GM12878 (cell line): ENCODE measurements at regions not wholly inside any gene's neighbourhood (a gene's known extent, or its start where the extent isn't known, plus 50 kb on each side); places are given as distances from the start of the nearest gene placed in this dataset.

Experiments used
- ATAC-seq: fragments of 200-7000 bp; cut with Tn5 transposase; 3 replicates; pipeline ENCODE4 v1.9.1; 2020; ENCODE audit warnings: mild to moderate bottlenecking, moderate library complexity
- BruUV-seq: library from RNA; stranded (reverse); fragments of 400-500 nt; replicated peaks from 2 replicates; lab custom pipeline; 2021; lab: Mats Ljungman, UMichigan
- CTCF ChIA-PET: fragments of 300-600 bp; sonication (Branson Sonifier 250); formaldehyde crosslinking; extraction: SDS; loops from one replicate; lab custom pipeline; 2021; ENCODE audit warnings: inconsistent platforms; lab: Yijun Ruan, JAX
- POLR2A ChIA-PET: fragments of 350-600 bp; formaldehyde crosslinking; extraction: SDS; loops from one replicate; lab custom pipeline; 2021; ENCODE audit warnings: inconsistent platforms; lab: Charles Lee
- RAD21 ChIA-PET: fragments of 300-600 bp; sonication (Branson Sonifier 250); formaldehyde crosslinking; loops from one replicate; lab custom pipeline; 2023; ENCODE audit warnings: antibody characterized with exemption; ENCODE audit not compliant: unreplicated experiment; lab: Charles Lee
- SMC1A ChIA-PET: fragments of 300-600 bp; sonication (Branson Sonifier 250); formaldehyde crosslinking; loops from one replicate; lab custom pipeline; 2023; ENCODE audit not compliant: unreplicated experiment, uncharacterized antibody; lab: Charles Lee
- DNase-seq: peaks from one replicate; pipeline ENCODE4 v3.0.0-alpha.2; 2011; ENCODE audit warnings: low read depth, low spot score
- FAIRE-seq: peaks from 3 replicates; lab custom pipeline; 2011; peaks lifted over from hg19 to GRCh38; lab: Jason Lieb, UNC
- H2AFZ ChIP-seq: 2 replicates; pipeline ENCODE4 v1.6.0; 2011; ENCODE audit warnings: low read depth, low read length, control low read depth; ENCODE audit not compliant: control insufficient read depth
- H3K27ac ChIP-seq: 2 replicates; pipeline ENCODE4 v1.5.1; 2011; ENCODE audit warnings: control low read depth; ENCODE audit not compliant: control insufficient read depth, insufficient read depth
- H3K27me3 ChIP-seq, 2 experiments: replicated peaks in 1 of 2; 2 replicates each; pipeline versions ENCODE4 v1.6.0 to v1.6.1; 2011; ENCODE audit warnings: low read length in 1 of 2; ENCODE audit not compliant: control insufficient read depth in 2 of 2, insufficient read depth in 2 of 2
- H3K36me3 ChIP-seq, 2 experiments: 2 replicates each; pipeline ENCODE4 v1.5.1; 2011; ENCODE audit warnings: low read length in 1 of 2; ENCODE audit not compliant: control insufficient read depth in 2 of 2, insufficient read depth in 2 of 2
- H3K4me1 ChIP-seq: 2 replicates; pipeline ENCODE4 v1.6.1; 2011; ENCODE audit warnings: mild to moderate bottlenecking, low read length, moderate library complexity, mixed read lengths; ENCODE audit not compliant: control insufficient read depth, insufficient read depth
- H3K4me2 ChIP-seq: 2 replicates; pipeline ENCODE4 v1.6.0; 2011; ENCODE audit warnings: control low read depth; ENCODE audit not compliant: control insufficient read depth, insufficient read depth
- H3K4me3 ChIP-seq: fragments of 200-600 bp; sonication (generic); 2 replicates; pipeline ENCODE4 v1.5.1; 2016
- H3K79me2 ChIP-seq: 2 replicates; pipeline ENCODE4 v1.6.0; 2011; ENCODE audit warnings: low read length; ENCODE audit not compliant: control insufficient read depth, insufficient read depth
- H3K9ac ChIP-seq: 2 replicates; pipeline ENCODE4 v1.8.0; 2011; ENCODE audit warnings: low read length, control low read depth, mixed read lengths; ENCODE audit not compliant: control insufficient read depth, insufficient read depth
- H3K9me3 ChIP-seq: replicated peaks from 3 replicates; pipeline ENCODE4 v1.5.1; 2011; ENCODE audit warnings: mild to moderate bottlenecking, low read length; ENCODE audit not compliant: control insufficient read depth, insufficient read depth
- H4K20me1 ChIP-seq: 2 replicates; pipeline ENCODE4 v1.6.0; 2011; ENCODE audit not compliant: control insufficient read depth, insufficient read depth
- BMI1 ChIP-seq: fragments of 450-650 bp; IDR thresholded peaks from 2 replicates; pipeline ENCODE4 v1.6.1; 2016; ENCODE audit warnings: mild to moderate bottlenecking, moderate library complexity, borderline replicate concordance
- KDM1A ChIP-seq: fragments of 200-600 bp; sonication (generic); IDR thresholded peaks from 2 replicates; pipeline ENCODE4 v1.6.1; 2016; ENCODE audit warnings: borderline replicate concordance
- RAD51 ChIP-seq: fragments of 450-650 bp; IDR thresholded peaks from 2 replicates; pipeline ENCODE4 v1.6.1; 2016; ENCODE audit warnings: moderate library complexity, mild to moderate bottlenecking, inconsistent platforms
- SMARCA5 ChIP-seq: fragments of 450-650 bp; IDR thresholded peaks from 2 replicates; pipeline ENCODE4 v1.6.1; 2017; ENCODE audit warnings: mild to moderate bottlenecking
- WGBS: methylation state at CpG from one replicate; pipeline ENCODE4 v1.1.6; 2016; ENCODE audit warnings: low lambda C conversion rate; ENCODE audit not compliant: insufficient replicate concordance, insufficient coverage; ENCODE audit errors: missing lambda C conversion rate; 5-methylcytosine and 5-hydroxymethylcytosine counted together
- in situ Hi-C: fragments of 300-500 bp; cut with MboI; formaldehyde crosslinking; loops from 9 replicates; pipeline ENCODE4 v1.14.3; 2018; ENCODE audit warnings: mixed read lengths
- intact Hi-C: fragments of 100-400 bp; cut with micrococcal nuclease; formaldehyde crosslinking; loops from one replicate; pipeline ENCODE4 v1.14.2; 2022; ENCODE audit not compliant: unreplicated experiment
- TF ChIP-seq, protein P1 (sequence below): fragments of 450-650 bp; IDR thresholded peaks from 2 replicates; pipeline ENCODE4 v1.6.1; 2017; ENCODE audit warnings: mild to moderate bottlenecking, moderate library complexity

DNA sequence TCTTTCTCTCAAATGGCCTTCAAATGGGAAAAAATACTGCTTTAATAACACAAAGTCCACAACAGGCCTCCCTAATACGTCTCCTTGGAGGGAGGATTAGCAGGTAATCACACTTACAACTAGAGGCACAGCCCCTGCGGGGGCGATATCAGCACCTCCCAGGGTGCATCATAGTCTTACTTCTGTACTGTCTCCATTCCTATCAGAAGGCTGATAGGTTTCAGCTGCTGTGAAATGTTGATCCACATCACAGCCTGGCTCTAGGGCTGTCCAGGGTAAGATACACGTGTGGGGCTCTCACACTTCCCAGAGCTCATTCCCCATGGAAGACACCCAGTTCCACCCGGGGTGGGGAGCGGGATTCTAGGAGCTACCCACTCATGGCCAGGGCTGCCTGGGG is 139.1 kb upstream of the SFSWAP start:
- no peaks in the 10 kb centered on the region for H3K9me3 ChIP-seq
- no peak for TF ChIP-seq KDM1A
- no peak for TF ChIP-seq RAD51
- no peak for TF ChIP-seq SMARCA5
- TF ChIP-seq BMI1, result no peak
- TF ChIP-seq, protein P1, sequence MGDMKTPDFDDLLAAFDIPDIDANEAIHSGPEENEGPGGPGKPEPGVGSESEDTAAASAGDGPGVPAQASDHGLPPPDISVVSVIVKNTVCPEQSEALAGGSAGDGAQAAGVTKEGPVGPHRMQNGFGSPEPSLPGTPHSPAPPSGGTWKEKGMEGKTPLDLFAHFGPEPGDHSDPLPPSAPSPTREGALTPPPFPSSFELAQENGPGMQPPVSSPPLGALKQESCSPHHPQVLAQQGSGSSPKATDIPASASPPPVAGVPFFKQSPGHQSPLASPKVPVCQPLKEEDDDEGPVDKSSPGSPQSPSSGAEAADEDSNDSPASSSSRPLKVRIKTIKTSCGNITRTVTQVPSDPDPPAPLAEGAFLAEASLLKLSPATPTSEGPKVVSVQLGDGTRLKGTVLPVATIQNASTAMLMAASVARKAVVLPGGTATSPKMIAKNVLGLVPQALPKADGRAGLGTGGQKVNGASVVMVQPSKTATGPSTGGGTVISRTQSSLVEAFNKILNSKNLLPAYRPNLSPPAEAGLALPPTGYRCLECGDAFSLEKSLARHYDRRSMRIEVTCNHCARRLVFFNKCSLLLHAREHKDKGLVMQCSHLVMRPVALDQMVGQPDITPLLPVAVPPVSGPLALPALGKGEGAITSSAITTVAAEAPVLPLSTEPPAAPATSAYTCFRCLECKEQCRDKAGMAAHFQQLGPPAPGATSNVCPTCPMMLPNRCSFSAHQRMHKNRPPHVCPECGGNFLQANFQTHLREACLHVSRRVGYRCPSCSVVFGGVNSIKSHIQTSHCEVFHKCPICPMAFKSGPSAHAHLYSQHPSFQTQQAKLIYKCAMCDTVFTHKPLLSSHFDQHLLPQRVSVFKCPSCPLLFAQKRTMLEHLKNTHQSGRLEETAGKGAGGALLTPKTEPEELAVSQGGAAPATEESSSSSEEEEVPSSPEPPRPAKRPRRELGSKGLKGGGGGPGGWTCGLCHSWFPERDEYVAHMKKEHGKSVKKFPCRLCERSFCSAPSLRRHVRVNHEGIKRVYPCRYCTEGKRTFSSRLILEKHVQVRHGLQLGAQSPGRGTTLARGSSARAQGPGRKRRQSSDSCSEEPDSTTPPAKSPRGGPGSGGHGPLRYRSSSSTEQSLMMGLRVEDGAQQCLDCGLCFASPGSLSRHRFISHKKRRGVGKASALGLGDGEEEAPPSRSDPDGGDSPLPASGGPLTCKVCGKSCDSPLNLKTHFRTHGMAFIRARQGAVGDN, result no peak
- CTCF ChIA-PET, result no interaction called here
- intact Hi-C loops, result no loop called here
- peaks cover 0 to 3% of the 10 kb centered on the region in 2 experiments; a peak in 2 of 4 replicates for H3K27me3 ChIP-seq
- H3K79me2 ChIP-seq, result no peaks in the 10 kb centered on the region
- H3K9ac ChIP-seq, result no peak overlapping the region
- FAIRE-seq, result no peak
- no peaks in the 10 kb centered on the region for H3K4me1 ChIP-seq
- no peak overlapping the region for H2AFZ ChIP-seq
- no peak for ATAC-seq
- no peak overlapping the region for H3K4me2 ChIP-seq
- RAD21 ChIA-PET, result no interaction called here
- no peaks in the 10 kb centered on the region for H3K36me3 ChIP-seq
- no peak overlapping the region for H3K4me3 ChIP-seq
- in situ Hi-C loops, result no loop called here
- no peak overlapping the region for H3K27ac ChIP-seq
- no peak for DNase-seq
- WGBS, result 22% methylated on average over 6 of the region's 6 CpGs
- BruUV-seq, result no TSS peak
- POLR2A ChIA-PET, result no interaction called here
- no peaks in the 10 kb centered on the region; the same call in 1 of the 2 replicates for H4K20me1 ChIP-seq
- SMC1A ChIA-PET, result no interaction called here
